GM12865 (cell line): ENCODE measurements at regions not wholly inside any gene's neighbourhood (a gene's known extent, or its start where the extent isn't known, plus 50 kb on each side); places are given as distances from the start of the nearest gene placed in this dataset.
"Not testable (repeated sequence)": the region's sequence is repeated elsewhere in the genome, so short reads cannot be mapped to it uniquely, and the experiment has no call there.

ENCODE experiments used
- DNase-seq: peaks from one replicate; pipeline ENCODE4 v3.0.0; 2010; ENCODE audit warnings: low read depth
- H3K4me3 ChIP-seq: 2 replicates; pipeline ENCODE4 v1.5.1; 2011; ENCODE audit warnings: mild to moderate bottlenecking, low read depth, low read length, control low read depth
- TF ChIP-seq, protein P1 (sequence below): IDR thresholded peaks from 2 replicates; pipeline ENCODE4 v1.5.1; 2011; ENCODE audit warnings: low read length, control low read depth, low read depth, inconsistent platforms; ENCODE audit not compliant: insufficient read depth; ENCODE audit errors: missing control alignments

DNA sequence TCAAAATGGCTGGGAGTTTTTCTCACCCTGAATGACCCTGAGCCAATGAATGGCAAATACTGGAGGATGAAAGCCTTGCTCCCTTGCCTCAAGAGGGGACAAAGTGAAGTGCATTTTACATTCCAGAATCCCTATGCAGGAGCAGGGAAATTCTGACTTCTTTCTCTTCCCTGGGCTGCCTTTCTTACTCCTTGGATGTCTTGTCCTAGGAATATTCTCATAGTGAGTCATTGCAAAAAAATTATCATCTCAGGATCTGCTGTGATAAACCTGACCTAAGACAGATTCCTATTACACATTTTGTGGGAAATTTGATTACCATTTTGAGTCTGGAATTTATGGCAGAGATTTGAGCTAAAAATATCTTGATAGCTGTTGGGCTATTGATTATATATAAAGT lies 199.9 kb downstream of the TMA16 start:
- TF ChIP-seq, protein P1, sequence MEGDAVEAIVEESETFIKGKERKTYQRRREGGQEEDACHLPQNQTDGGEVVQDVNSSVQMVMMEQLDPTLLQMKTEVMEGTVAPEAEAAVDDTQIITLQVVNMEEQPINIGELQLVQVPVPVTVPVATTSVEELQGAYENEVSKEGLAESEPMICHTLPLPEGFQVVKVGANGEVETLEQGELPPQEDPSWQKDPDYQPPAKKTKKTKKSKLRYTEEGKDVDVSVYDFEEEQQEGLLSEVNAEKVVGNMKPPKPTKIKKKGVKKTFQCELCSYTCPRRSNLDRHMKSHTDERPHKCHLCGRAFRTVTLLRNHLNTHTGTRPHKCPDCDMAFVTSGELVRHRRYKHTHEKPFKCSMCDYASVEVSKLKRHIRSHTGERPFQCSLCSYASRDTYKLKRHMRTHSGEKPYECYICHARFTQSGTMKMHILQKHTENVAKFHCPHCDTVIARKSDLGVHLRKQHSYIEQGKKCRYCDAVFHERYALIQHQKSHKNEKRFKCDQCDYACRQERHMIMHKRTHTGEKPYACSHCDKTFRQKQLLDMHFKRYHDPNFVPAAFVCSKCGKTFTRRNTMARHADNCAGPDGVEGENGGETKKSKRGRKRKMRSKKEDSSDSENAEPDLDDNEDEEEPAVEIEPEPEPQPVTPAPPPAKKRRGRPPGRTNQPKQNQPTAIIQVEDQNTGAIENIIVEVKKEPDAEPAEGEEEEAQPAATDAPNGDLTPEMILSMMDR, result no peak
- no peak overlapping the region for H3K4me3 ChIP-seq
- DNase-seq, result no peak

DNA sequence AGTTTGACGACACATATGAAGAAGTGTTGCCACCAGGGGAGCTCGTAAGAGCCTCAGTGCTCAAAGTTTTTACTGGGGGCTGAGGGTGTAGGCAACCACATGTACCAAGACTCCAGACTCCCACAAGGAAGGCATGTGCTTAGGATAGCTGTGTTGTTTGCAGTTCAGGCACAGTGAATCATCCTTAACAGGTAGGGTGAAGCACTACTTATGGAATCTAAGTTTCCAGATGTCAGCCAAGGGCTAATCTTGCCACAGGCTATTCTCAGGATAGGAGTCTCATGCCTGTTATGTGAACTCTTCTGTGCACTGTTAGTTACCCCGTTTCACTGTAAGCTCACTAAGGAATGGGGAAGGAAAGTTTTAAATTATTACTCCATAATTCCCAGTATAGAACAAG lies 202.6 kb downstream of the TMA16 start:
- TF ChIP-seq, protein P1, result no peak
- no peak overlapping the region for H3K4me3 ChIP-seq

DNA sequence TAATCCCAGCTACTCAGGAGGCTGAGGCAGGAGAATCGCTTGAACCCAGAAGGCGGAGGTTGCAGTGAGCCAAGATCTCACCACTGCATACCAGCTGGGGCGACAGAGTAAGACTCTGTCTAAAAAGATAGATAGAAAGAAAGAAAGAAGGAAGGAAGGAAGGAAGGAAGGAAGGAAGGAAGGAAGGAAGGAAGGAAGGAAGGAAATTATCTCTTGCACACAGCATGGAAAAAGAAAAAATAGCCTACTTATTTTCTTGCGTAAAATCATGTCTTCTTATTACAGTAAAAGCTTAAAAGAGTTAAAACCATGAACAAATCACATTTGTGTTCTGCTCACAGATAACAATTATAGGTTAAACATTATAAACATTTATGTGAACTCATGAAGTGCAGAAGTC lies 205.9 kb downstream of the TMA16 start:
- H3K4me3 ChIP-seq, DNase-seq: not testable (repeated sequence)

More for the DNA sequence above, 202.6 kb downstream of the TMA16 start:
- no peak for DNase-seq

DNA sequence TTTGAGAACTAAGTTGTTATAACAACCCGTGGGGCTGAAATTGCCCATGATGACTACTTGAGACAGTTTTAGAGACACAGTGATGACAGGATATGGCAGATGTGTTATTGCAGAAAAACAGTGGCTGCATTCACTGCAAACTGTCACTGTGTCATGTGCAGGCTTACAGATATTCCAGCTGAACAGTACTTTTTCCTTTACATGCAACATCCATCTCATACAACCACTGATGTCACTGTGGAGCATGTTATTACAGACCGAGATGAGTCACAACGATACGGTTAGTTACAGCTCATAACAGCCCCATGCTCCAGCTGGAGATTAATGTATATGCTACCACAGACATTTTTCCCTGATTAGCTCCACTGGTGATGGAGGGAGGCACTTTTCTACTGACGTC lies 207.4 kb downstream of the TMA16 start:
- peak; percentile 71 for DNase-seq
- H3K4me3 ChIP-seq, result no peak overlapping the region
- TF ChIP-seq, protein P1, result no peak

DNA sequence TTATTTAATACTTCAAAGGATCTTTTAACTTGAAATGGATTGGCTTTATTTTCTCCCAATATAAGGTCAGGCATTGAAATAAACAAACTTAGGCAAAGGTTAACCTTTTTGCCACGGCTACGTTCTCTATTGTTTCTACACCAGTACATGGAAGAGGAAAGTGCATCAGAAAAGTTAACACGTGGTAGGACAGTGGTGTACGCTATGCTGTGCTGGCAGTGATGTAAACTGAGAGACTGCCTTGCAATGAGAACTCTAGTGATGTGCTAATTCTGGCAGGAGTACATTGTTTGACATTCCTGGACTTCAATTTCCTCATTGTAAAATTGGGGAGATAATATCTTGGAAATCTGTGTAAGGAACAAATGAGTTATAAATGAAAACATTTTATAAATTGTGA lies 208.2 kb downstream of the TMA16 start:
- TF ChIP-seq, protein P1, result no peak
- no peak overlapping the region for H3K4me3 ChIP-seq
- no peak for DNase-seq

DNA sequence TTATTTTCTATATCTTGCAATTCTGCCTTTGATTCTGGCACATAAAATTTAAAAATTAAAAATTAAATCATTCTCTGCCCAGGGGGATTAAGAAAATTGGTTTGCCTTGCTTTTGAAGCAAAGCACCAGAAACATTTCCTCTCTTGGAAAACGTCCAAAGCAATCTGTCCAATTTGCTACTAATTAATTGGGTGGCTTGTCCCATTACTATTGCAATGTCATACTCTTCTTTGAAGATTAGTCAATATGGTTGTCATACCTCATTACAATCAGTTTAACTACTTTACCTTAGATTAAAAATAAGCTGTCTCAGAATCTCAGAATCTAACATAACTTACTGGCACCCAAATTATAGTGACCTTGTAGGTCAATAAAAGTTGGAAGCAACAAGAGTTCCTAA lies 208.8 kb downstream of the TMA16 start:
- H3K4me3 ChIP-seq, result no peak overlapping the region
- TF ChIP-seq, protein P1, result no peak
- no peak for DNase-seq

DNA sequence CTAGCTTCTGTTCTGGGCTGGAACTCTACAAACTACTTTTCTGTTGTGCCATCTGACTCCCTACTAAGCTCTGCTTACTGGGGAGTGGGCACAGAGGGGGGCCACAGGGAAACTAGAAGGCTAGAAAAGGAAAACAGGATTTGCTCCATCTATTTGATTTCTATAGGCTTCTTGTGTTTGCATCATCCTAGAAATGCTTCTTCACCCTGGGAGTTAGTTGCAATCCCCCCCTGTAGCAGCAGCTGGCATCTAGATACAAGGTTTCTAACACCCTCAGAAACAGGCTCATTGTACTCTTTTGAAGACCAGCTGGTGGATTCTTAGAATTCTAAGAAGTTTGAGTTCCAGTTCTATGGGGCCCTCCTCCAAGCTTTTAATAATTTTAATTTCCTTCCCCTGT lies 213.4 kb downstream of the TMA16 start:
- no peak for DNase-seq
- no peak overlapping the region for H3K4me3 ChIP-seq
- TF ChIP-seq, protein P1, result no peak
